ENCODE measurements at regions not wholly inside any gene's neighbourhood (a gene's known extent, or its start where the extent isn't known, plus 50 kb on each side); places are given as distances from the start of the nearest gene placed in this dataset.

- DNase-seq (ENCODE audit: low read depth, low spot score) = no peak
These were observed 170.8 kb upstream of the RGMB start for GRCh38 chr5:98602534-98603112.

DNA sequence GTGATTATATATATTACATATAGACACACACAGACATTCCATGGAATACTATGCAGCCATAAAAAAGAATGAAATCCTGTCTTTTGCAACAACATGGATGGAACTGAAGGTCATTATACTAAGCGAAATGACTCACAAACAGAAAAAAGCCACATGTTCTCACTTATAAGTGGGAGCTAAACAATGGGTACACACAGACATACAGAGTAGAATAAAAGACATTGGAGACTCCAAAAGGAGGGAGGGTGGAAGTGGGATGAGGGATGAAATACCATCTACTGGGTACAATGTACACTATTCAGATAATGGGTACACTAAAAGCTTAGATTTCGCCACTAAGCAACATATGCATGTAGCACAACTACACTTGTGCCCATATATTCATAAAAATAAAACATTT, 170.0 kb upstream of the RGMB start:
- no peak for DNase-seq (ENCODE audit: low read depth, low spot score)

DNA sequence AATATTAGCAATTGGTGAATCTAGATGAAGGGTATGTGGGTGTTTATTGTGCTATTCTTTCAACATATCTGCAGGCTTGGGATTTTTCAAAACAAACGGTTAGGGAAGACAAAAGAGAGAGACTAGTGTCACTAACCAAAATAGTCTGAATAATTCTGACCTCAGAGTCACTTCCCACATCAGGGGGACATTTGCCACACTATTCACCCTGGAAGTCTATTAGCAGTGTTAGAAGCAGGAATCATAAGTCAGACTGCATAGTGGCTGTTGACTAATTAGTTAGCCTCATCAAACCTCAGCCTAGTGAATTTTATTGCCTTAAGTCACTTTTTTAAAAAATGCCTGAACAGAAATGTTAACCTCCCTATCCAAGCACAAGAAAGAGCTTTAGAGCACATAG, 169.2 kb upstream of the RGMB start:
- DNase-seq (ENCODE audit: low read depth, low spot score) = peak; percentile 7

DNA sequence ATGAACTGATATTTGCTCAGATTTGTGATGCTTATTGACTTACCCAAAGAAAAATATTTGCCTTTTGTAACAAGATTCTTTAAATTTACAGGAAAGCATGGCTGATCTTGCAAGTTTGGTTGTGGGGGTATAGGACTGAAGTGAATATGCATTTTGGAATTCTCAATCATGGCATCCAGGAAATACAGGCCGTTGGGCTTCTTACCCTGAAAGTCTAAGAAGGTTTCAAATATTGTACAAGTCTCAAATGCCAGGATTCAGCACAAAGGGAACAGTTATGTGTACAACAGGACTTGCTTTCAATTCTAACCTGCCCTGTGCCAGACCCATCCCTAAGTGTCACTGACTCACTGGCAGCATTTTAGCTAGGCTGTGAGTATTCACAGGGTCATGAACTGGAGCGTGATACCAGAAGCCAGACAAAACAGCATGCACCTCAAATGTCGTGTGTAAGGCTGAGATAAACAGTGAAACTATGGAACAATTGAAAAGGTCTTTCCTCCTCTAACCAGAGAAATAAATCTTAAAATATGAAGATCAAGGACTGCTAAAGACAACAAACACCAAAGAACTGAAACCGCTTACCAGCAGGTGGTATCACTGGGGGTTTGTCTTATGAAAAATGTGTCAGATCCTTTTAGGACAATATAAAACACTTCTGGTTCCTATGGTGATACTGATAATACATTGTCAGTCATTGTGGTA, 168.6 kb upstream of the RGMB start:
- DNase-seq (ENCODE audit: low read depth, low spot score) = peak; percentile 16

DNA sequence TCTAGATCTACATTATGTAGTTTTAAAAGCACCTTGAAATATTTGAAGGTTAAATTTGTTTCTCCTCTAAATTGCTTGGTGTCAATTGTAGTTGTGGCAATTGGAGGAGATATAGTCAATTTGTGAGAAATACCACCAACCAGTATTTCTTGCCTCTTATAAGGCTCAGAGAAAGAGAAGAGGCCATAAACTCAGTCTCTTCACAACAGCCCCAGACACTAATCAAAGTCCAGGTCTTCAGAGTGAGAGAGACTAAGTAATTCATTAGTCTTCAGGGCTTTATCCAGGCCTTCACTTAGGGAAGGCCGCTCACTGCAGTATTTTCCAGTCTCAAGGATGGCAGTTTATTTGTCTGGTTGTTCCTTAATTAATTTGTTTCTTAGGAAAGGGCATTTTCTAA, 168.0 kb upstream of the RGMB start:
- DNase-seq (ENCODE audit: low read depth, low spot score) = peak; percentile 23

- no peak for DNase-seq (ENCODE audit: low read depth, low spot score)
These were observed 166.5 kb upstream of the RGMB start for GRCh38 chr5:98606961-98607360.

DNA sequence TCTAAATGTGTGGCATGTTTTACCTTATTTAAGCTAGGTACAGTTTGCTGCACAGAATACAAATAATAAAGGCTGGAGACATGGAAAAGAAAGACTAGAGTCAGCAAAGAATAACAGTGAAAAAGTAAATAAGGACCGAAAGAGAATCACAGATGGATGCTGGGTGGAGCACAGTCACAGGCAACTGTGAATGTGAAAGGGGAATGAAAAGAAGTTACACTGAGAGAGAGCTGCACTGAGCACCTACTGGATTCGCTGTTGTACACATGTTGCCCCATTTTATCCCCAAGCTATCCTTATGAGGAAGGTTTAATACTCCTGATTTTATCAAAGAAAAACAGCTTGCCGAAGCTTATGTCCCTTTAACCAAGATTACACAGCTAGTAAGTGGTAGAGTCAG, 165.4 kb upstream of the RGMB start:
- no peak for DNase-seq (ENCODE audit: low read depth, low spot score)

DNA sequence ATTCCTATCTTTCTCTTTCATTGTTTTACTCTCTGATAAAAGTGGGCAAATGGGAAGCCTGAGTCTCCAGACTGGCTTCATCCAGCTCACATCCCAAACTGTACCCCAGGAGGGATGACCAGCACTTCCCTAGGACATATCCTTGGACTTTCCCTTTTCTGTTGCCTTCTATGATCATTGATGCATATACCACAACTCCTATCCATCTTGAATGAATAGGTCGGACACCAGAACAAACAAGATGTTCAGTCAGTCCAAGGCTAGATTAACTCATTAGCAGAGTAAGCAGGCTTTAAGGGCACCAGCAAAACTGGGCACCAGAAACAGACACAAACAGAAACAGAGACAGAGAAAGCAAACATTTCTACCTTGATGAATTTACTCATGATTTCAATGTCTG, 159.1 kb upstream of the RGMB start:
- DNase-seq (ENCODE audit: low read depth, low spot score) = no peak

DNA sequence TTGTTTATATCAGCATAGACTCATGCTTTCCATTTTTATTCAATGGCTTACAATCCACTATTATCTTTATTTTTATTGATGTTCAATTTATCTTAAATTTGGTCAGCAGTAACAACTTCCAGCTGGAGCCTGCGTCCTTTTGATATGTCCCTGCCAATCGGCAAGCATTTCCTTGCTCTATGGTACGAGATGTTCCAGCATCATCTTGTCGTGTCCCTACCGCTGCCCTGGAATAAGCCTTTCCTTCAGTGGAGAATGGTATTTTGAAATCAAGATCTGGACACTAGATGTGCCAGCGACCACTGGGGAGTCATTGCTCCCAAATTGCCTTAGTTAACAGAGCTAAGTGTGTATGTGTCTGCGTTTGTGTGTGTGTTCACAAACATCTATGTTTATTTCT, 151.6 kb upstream of the RGMB start:
- no peak for DNase-seq (ENCODE audit: low read depth, low spot score)

- DNase-seq (ENCODE audit: low read depth, low spot score) = no peak
These were observed 149.2 kb upstream of the RGMB start for GRCh38 chr5:98624145-98624880.

- DNase-seq (ENCODE audit: low read depth, low spot score) = no peak
These were observed 146.3 kb upstream of the RGMB start for GRCh38 chr5:98627121-98627520.

DNA sequence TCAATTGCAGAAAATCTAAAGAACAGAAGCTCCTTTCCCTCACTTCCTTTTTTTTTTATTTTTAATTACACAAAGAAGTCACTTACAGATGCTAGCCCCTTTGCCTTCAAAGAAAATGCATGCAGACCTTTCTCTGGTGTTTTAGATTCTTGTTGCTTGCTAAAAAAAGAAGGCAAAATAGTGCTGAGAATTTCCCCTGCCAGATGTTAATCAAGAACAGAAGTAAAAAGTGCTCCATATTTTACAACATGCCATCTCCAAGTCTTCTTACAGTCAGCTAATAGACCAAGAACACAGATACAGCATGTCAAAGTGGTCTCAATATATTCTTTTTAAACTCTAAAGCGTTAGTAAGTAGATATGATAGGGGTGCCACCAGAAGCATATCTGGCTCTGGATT, 142.8 kb upstream of the RGMB start:
- DNase-seq (ENCODE audit: low read depth, low spot score) = no peak

- DNase-seq (ENCODE audit: low read depth, low spot score) = peak; percentile 74
These were observed 142.0 kb upstream of the RGMB start for GRCh38 chr5:98631311-98632054.

DNA sequence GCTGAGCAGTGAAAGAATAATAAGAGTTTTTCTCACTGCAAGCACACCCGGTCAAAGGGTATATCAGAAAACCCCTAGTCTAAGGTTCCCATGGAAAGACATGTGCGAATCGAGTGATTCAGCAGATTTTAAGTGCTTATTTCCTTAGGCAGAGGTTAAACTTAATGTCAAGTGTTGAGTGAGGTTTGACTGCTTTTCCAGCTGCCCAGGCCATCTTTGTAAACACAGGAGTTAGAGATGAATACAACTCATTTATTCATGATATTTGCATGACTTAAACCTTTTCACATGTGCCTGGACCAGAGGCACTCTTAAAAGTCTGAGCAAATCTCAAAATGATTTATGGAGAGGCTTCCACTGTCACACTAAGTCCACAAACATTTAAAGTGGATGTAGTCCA, 137.8 kb upstream of the RGMB start:
- no peak for DNase-seq (ENCODE audit: low read depth, low spot score)

GRCh38 chr5:98637116-98637515, 136.3 kb upstream of the RGMB start:
- no peak for DNase-seq (ENCODE audit: low read depth, low spot score)

- DNase-seq (ENCODE audit: low read depth, low spot score) = no peak
These were observed 135.9 kb upstream of the RGMB start for GRCh38 chr5:98637557-98637956.

DNA sequence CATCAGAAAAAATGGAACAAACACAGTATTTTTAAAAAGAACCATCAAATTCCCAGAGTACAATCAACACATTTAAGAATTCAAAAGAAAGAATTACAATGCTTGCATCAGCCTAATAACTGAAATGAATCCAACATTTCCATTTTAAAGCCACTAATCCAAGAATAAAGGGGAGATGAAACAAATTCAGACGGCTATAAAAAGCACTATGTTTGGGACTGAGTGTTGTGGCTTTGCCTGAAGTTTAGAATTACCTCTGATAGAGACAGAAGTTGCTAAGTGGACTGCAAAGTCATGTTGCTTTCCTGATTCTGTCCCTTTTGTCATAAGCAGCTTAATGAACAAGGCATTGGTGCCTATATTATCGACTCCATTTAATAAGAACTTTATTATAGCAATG, 135.4 kb upstream of the RGMB start:
- DNase-seq (ENCODE audit: low read depth, low spot score) = no peak

DNA sequence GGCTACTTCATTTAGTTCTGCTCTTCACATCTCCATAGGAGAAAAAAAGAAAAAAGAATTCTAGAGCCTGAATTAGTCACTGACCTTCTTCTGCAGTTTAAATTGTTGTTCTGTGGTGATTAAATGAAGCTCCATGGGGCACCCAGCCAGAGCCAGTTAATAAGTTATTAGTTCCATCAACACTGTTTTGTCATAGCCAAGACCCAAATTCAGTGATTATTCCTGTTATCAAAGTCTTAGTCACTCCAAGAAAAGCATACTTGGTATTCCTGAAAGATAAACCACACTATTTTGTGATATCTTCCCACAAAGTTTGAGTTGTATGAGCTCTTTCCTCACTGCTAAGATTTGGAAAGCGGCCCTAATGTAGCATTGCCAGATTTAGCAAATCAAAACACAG, 134.8 kb upstream of the RGMB start:
- peak; percentile 61 for DNase-seq (ENCODE audit: low read depth, low spot score)

- no peak for DNase-seq (ENCODE audit: low read depth, low spot score)
These were observed 134.2 kb upstream of the RGMB start for GRCh38 chr5:98639274-98639673.

DNA sequence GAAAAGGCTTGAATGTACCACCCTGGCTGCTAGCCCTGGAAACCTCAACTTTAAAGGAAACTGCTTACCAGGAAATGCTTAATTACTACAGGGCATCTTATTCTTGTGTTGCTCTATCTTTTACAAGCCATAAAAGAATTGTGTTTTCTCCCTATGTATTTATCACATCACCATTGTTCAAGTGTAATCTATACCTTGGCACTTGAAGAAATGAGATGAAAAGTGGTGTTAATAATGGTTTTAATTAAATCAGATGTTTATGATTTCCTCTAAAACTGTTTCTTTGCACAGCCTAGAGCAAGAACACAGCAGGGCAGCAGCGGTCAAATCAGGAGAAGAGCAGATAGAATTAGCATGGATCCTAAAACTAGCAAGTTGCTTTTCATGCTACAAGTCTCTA, 131.8 kb upstream of the RGMB start:
- no peak for DNase-seq (ENCODE audit: low read depth, low spot score)

DNA sequence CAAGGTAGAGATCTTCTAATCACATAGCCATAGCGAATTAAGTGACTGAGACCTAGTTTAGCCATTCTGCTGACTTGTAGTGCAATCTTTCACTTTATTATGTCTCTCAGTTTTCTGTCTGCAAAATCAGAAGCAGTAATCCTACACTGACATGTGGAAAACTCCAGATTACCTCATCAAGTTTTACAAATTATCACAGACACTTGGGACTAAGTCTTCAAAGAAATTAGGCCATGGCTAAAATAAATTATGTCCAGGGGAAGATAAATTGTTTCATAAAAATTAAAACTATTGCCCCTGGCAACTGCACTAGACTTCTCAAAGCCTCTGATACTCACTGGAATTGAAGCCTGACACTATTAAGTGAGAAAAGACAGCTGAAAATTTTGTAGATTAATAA, 129.9 kb upstream of the RGMB start:
- no peak for DNase-seq (ENCODE audit: low read depth, low spot score)

GRCh38 chr5:98651715-98652114, 121.7 kb upstream of the RGMB start:
- peak; percentile 22 for DNase-seq (ENCODE audit: low read depth, low spot score)

Data from astrocyte of the hippocampus (primary cell).